Mammary epithelial cell (primary cell): ENCODE measurements at regions not wholly inside any gene's neighbourhood (a gene's known extent, or its start where the extent isn't known, plus 50 kb on each side); places are given as distances from the start of the nearest gene placed in this dataset.

Experiments used
- CTCF ChIP-seq, 2 donors: IDR thresholded peaks in 1 of 2; conservative IDR thresholded peaks in 1 of 2; 2 replicates each; pipeline ENCODE4 v1.5.1; 2011 to 2012; ENCODE audit warnings: inconsistent platforms in 2 of 2, low read length in 2 of 2, mild to moderate bottlenecking in 2 of 2, control low read depth in 1 of 2, low read depth in 1 of 2; ENCODE audit not compliant: insufficient read depth in 1 of 2; ENCODE audit errors: extremely low read depth in 1 of 2
- EZH2 ChIP-seq: IDR thresholded peaks from 2 replicates; pipeline ENCODE4 v1.6.1; 2012; ENCODE audit warnings: low read length, inconsistent platforms, borderline replicate concordance

GRCh38 chr13:68026077-68026476 lies 795.9 kb upstream of the PCDH9 start:
- TF ChIP-seq CTCF (conservative IDR thresholded peaks at IDR 0.05 in 1 of 2, IDR thresholded peaks at IDR 0.05 in 1 of 2; ENCODE audit: extremely low read depth in 1 of 2, insufficient read depth in 1 of 2, low read depth in 1 of 2, low read length in 2 of 2) = no peak
- no peak for TF ChIP-seq EZH2
